ENCODE measurements at regions not wholly inside any gene's neighbourhood (a gene's known extent, or its start where the extent isn't known, plus 50 kb on each side); places are given as distances from the start of the nearest gene placed in this dataset.

GRCh38 chr3:184632551-184633236, 71.1 kb downstream of the EPHB3 start:
- no peak overlapping the region for H3K27ac ChIP-seq (ENCODE audit: low read depth, low read length)
- H3K4me1 ChIP-seq (ENCODE audit: insufficient read depth, low read length): peaks cover 12% of the 10 kb centered on the region
- Mint-ChIP-seq H3K4me3 (ENCODE audit: unreplicated experiment) (no peak overlapping the region), H3K27ac (ENCODE audit: unreplicated experiment) (no peak overlapping the region), H3K9me3 (ENCODE audit: unreplicated experiment) (no peaks in the 10 kb centered on the region), H3K36me3 (ENCODE audit: low read depth, unreplicated experiment) (no peaks in the 10 kb centered on the region), H3K4me1 (ENCODE audit: low read depth, unreplicated experiment) (peaks cover 23% of the 10 kb centered on the region), H3K27me3 (ENCODE audit: low read depth, unreplicated experiment) (peaks cover 17% of the 10 kb centered on the region)
- H3K27me3 ChIP-seq (ENCODE audit: insufficient read depth, low read length): peaks cover 17% of the 10 kb centered on the region
- no peaks in the 10 kb centered on the region for H3K9me3 ChIP-seq (ENCODE audit: insufficient read depth, low read depth, low read length)
- DNase-seq (ENCODE audit: low read depth) (no peak), FAIRE-seq (no peak)
- H3K79me2 ChIP-seq (ENCODE audit: insufficient read depth, low read length): no peaks in the 10 kb centered on the region
- no peak overlapping the region for H3K4me2 ChIP-seq (ENCODE audit: low read length)
- no peaks in the 10 kb centered on the region for H4K20me1 ChIP-seq (ENCODE audit: insufficient read depth, low read length)
- TF ChIP-seq CTCF (IDR thresholded peaks at IDR 0.05; ENCODE audit: insufficient read depth, low read depth, low read length) (no peak), EZH2 (IDR thresholded peaks at IDR 0.05; ENCODE audit: insufficient read depth, low read length) (no peak)
- no peak overlapping the region for H3K9ac ChIP-seq (ENCODE audit: low read length)
- no peaks in the 10 kb centered on the region for H3K36me3 ChIP-seq (ENCODE audit: insufficient read depth, low read length)
- H2AFZ ChIP-seq (ENCODE audit: low read depth, low read length): no peak overlapping the region
- no peak overlapping the region for H3K4me3 ChIP-seq (ENCODE audit: insufficient read depth, low read depth, low read length)
